DOHH2 (cell line): ENCODE measurements at regions not wholly inside any gene's neighbourhood (a gene's known extent, or its start where the extent isn't known, plus 50 kb on each side); places are given as distances from the start of the nearest gene placed in this dataset.

ENCODE experiments used
- CTCF ChIP-seq: fragments of 200-600 bp; sonication (generic); IDR thresholded peaks from one replicate; pipeline ENCODE4 v1.5.1; 2014; ENCODE audit warnings: antibody characterized with exemption, mild to moderate bottlenecking, low read depth, low read length; ENCODE audit not compliant: poor library complexity, severe bottlenecking
- EZH2phosphoT487 ChIP-seq: fragments of 200-600 bp; sonication (generic); IDR thresholded peaks from 2 replicates; pipeline ENCODE4 v1.6.1; 2017; ENCODE audit warnings: borderline replicate concordance, mild to moderate bottlenecking, antibody characterized with exemption, low read length, moderate library complexity, mixed read lengths

- TF ChIP-seq CTCF = no peak
- no peak for TF ChIP-seq EZH2phosphoT487
Measured at GRCh38 chr6:44008821-44009370, 118.4 kb downstream of the MRPL14 start.
